Ishikawa (cell line): ENCODE measurements at regions not wholly inside any gene's neighbourhood (a gene's known extent, or its start where the extent isn't known, plus 50 kb on each side); places are given as distances from the start of the nearest gene placed in this dataset.

Experiments used
- EP300 ChIP-seq: IDR thresholded peaks from 2 replicates; pipeline ENCODE4 v1.6.1; 2012; ENCODE audit warnings: borderline replicate concordance
- FOXM1 ChIP-seq: IDR thresholded peaks from 2 replicates; pipeline ENCODE4 v1.6.1; 2012; ENCODE audit warnings: low read depth, borderline replicate concordance
- MAX ChIP-seq: IDR thresholded peaks from 2 replicates; pipeline ENCODE4 v1.6.1; 2012
- RAD21 ChIP-seq: IDR thresholded peaks from 2 replicates; pipeline ENCODE4 v1.6.1; 2012; ENCODE audit warnings: low read depth
- REST ChIP-seq: IDR thresholded peaks from 2 replicates; pipeline ENCODE4 v1.6.1; 2012; ENCODE audit warnings: low read depth, mild to moderate bottlenecking
- TAF1 ChIP-seq: IDR thresholded peaks from 2 replicates; pipeline ENCODE4 v1.6.1; 2012; ENCODE audit warnings: low read depth, mild to moderate bottlenecking
- USF1 ChIP-seq: IDR thresholded peaks from 2 replicates; pipeline ENCODE4 v1.6.1; 2012

- no peak for TF ChIP-seq FOXM1
- TF ChIP-seq MAX = no peak
- TF ChIP-seq USF1 = no peak
- TF ChIP-seq EP300 = no peak
- TF ChIP-seq REST = no peak
- no peak for TF ChIP-seq TAF1
- no peak for TF ChIP-seq RAD21
These were observed 162.2 kb downstream of the INSIG2 start for GRCh38 chr2:118250463-118250862.
